ENCODE measurements at regions not wholly inside any gene's neighbourhood (a gene's known extent, or its start where the extent isn't known, plus 50 kb on each side); places are given as distances from the start of the nearest gene placed in this dataset.

- BruUV-seq (replicated peaks), result no TSS peak
- dilution Hi-C loops (cut with MboI; ENCODE audit: extremely low pct_ligation_motif_present, low sequenced_read_pairs), result no loop called here
Observed at GRCh38 chr18:57965246-57965645, 78.8 kb upstream of the NEDD4L start.

More at GRCh38 chr18:57965246-57965645, 78.8 kb upstream of the NEDD4L start:
- intact Hi-C loops (cut with micrococcal nuclease), result no loop called here
- Histone ChIP-seq H3K9me1 (replicated peaks; ENCODE audit: control insufficient read depth, extremely low read depth, insufficient read depth, low read length) (no peaks in the 10 kb centered on the region), H3K27ac (ENCODE audit: insufficient read depth, low read depth, low read length) (no peak overlapping the region), H3K79me2 (ENCODE audit: control insufficient read depth, insufficient read depth, low read length) (no peaks in the 10 kb centered on the region), H3K4me2 (ENCODE audit: insufficient read depth, low read length) (no peak overlapping the region), H3K36me3 (ENCODE audit: control insufficient read depth in 2 of 2, extremely low read depth in 1 of 2, insufficient read depth in 2 of 2, low read length in 2 of 2) (no peaks in the 10 kb centered on the region), H4K20me1 (replicated peaks; ENCODE audit: control insufficient read depth, extremely low read depth, insufficient read depth, low read length) (no peaks in the 10 kb centered on the region), H3K9me3 (replicated peaks; ENCODE audit: control insufficient read depth, insufficient read depth, low read length) (no peaks in the 10 kb centered on the region), H3K27me3 (ENCODE audit: control insufficient read depth in 2 of 2, insufficient read depth in 2 of 2, low read length in 2 of 2) (peaks cover 0 to 6% of the 10 kb centered on the region in 2 experiments), H3K4me1 (ENCODE audit: control insufficient read depth, extremely low read depth, insufficient read depth, low read length) (peaks cover 3% of the 10 kb centered on the region), H3K9ac (replicated peaks; ENCODE audit: extremely low read depth, insufficient read depth, low read length) (no peak overlapping the region), H2AFZ (ENCODE audit: low read depth, low read length) (no peak overlapping the region), H3K4me3 (replicated peaks in 1 of 3; ENCODE audit: insufficient read depth in 1 of 3, low read depth in 1 of 3, low read length in 3 of 3) (no peak overlapping the region)
- DNase-seq (ENCODE audit: low read depth, low spot score), result no peak
- FAIRE-seq, result no peak
- TF ChIP-seq JUN (IDR thresholded peaks at IDR 0.05; ENCODE audit: borderline replicate concordance, insufficient read depth, insufficient read length, low read depth) (no peak), EZH2 (IDR thresholded peaks at IDR 0.05; ENCODE audit: borderline replicate concordance, low read depth, low read length, severe bottlenecking) (no peak), MAX (IDR thresholded peaks at IDR 0.05; ENCODE audit: insufficient read depth, insufficient read length) (no peak), POLR2A (IDR thresholded peaks at IDR 0.05; ENCODE audit: low read depth, low read length) (no peak), POLR2AphosphoS5 (IDR thresholded peaks at IDR 0.05; ENCODE audit: insufficient read depth, low read depth, low read length) (no peak)
- TF ChIP-seq, protein P1, sequence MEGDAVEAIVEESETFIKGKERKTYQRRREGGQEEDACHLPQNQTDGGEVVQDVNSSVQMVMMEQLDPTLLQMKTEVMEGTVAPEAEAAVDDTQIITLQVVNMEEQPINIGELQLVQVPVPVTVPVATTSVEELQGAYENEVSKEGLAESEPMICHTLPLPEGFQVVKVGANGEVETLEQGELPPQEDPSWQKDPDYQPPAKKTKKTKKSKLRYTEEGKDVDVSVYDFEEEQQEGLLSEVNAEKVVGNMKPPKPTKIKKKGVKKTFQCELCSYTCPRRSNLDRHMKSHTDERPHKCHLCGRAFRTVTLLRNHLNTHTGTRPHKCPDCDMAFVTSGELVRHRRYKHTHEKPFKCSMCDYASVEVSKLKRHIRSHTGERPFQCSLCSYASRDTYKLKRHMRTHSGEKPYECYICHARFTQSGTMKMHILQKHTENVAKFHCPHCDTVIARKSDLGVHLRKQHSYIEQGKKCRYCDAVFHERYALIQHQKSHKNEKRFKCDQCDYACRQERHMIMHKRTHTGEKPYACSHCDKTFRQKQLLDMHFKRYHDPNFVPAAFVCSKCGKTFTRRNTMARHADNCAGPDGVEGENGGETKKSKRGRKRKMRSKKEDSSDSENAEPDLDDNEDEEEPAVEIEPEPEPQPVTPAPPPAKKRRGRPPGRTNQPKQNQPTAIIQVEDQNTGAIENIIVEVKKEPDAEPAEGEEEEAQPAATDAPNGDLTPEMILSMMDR (IDR thresholded peaks at IDR 0.05; ENCODE audit: extremely low read depth in 1 of 2, insufficient read depth in 1 of 2, low read depth in 1 of 2, low read length in 2 of 2), result no peak
- ChIA-PET POLR2A (no interaction called here), CTCF (interaction anchor here (0.6 kb wide), 1 partner anchor 156 kb away, joined by 3 read pairs; no protein-coding TSS in a partner anchor)

Data from endothelial cell of umbilical vein (primary cell).